Lung (tissue), 11 donors: ENCODE measurements at regions not wholly inside any gene's neighbourhood (a gene's known extent, or its start where the extent isn't known, plus 50 kb on each side); places are given as distances from the start of the nearest gene placed in this dataset.

Experiments
- ATAC-seq: fragments of 200-7000 bp; cut with Tn5 transposase; one replicate; pipeline ENCODE4 v1.9.1; 2020; ENCODE audit warnings: moderate number of reproducible peaks; ENCODE audit not compliant: insufficient read depth, low FRiP score
- DNase-seq, 3 donors: peaks; one replicate each; pipeline ENCODE4 v3.0.0-alpha.2; 2013 to 2017
- H3K27ac ChIP-seq, 2 donors: one replicate each; pipeline ENCODE4 v1.5.1; 2013; ENCODE audit warnings: mild to moderate bottlenecking in 2 of 2, moderate library complexity in 2 of 2, control low read depth in 1 of 2, inconsistent platforms in 1 of 2, low read depth in 1 of 2, low read length in 1 of 2
- H3K27me3 ChIP-seq, 3 donors: one replicate each; pipeline ENCODE4 v1.5.1; 2013; ENCODE audit warnings: low read length in 2 of 3; ENCODE audit not compliant: control insufficient read depth in 3 of 3, insufficient read depth in 3 of 3
- H3K36me3 ChIP-seq, 4 donors: one replicate each; pipeline ENCODE4 v1.5.1; 2013; ENCODE audit warnings: low read length in 4 of 4, mild to moderate bottlenecking in 1 of 4, moderate library complexity in 1 of 4; ENCODE audit not compliant: control insufficient read depth in 4 of 4, insufficient read depth in 4 of 4
- H3K4me1 ChIP-seq, 5 donors: one replicate each; pipeline ENCODE4 v1.5.1; 2013; ENCODE audit warnings: low read length in 5 of 5, mild to moderate bottlenecking in 2 of 5, moderate library complexity in 1 of 5; ENCODE audit not compliant: control insufficient read depth in 5 of 5, insufficient read depth in 5 of 5
- H3K4me3 ChIP-seq: one replicate; pipeline ENCODE4 v1.5.1; 2013; ENCODE audit warnings: mild to moderate bottlenecking, control low read depth, moderate library complexity
- H3K9ac ChIP-seq, 2 donors: one replicate each; pipeline ENCODE4 v1.5.1; 2013; ENCODE audit warnings: low read length in 2 of 2, control low read depth in 1 of 2; ENCODE audit not compliant: insufficient read depth in 1 of 2
- H3K9me3 ChIP-seq, 4 donors: one replicate each; pipeline ENCODE4 v1.5.1; 2013; ENCODE audit warnings: low read length in 3 of 4, mild to moderate bottlenecking in 1 of 4, moderate library complexity in 1 of 4; ENCODE audit not compliant: control insufficient read depth in 4 of 4, insufficient read depth in 3 of 4
- CTCF ChIP-seq: IDR thresholded peaks from 2 replicates; pipeline ENCODE4 v1.5.1; 2012; ENCODE audit warnings: mild to moderate bottlenecking; ENCODE audit errors: control extremely low read depth, extremely low read depth
- WGBS, 2 donors: extraction: QIAGEN DNeasy Blood & Tissue Kit; methylation state at CpG; one replicate each; pipeline ENCODE4 v1.1.7; 2013; 5-methylcytosine and 5-hydroxymethylcytosine counted together
- donor health status: control.
- donor health status: control.
- donor health status: Bipolar disorder and iron deficiency.
- donor health status: healthy.
- donor health status: DM: yes; HTN: yes; CAD: no.

GRCh38 chr4:128410037-128410436 is 122.4 kb upstream of the PGRMC2 start:
- Histone ChIP-seq H3K36me3 (no peaks in the 10 kb centered on the region), H3K27ac (no peak overlapping the region), H3K4me3 (no peak overlapping the region), H3K27me3 (no peaks in the 10 kb centered on the region), H3K4me1 (no peaks in the 10 kb centered on the region), H3K9me3 (peaks cover 0 to 6% (median 0%) of the 10 kb centered on the region in 4 donors), H3K9ac (no peak overlapping the region)
- WGBS, 2 donors = 94 to 98% methylated on average over 5 of the region's 5 CpGs
- DNase-seq (no peak), ATAC-seq (no peak)
- no peak for TF ChIP-seq CTCF

GRCh38 chr4:128403586-128403985 is 116.0 kb upstream of the PGRMC2 start:
- Histone ChIP-seq H3K4me3 (no peak overlapping the region), H3K9me3 (peaks cover 0 to 5% (median 0%) of the 10 kb centered on the region in 4 donors), H3K27ac (no peak overlapping the region), H3K27me3 (no peaks in the 10 kb centered on the region), H3K9ac (no peak overlapping the region), H3K36me3 (no peaks in the 10 kb centered on the region), H3K4me1 (no peaks in the 10 kb centered on the region)
- no peak for TF ChIP-seq CTCF
- 92 to 95% methylated on average over 2 of the region's 2 CpGs for WGBS, 2 donors
- ATAC-seq = no peak
- no peak for DNase-seq

- H3K4me3 ChIP-seq = no peak overlapping the region
- no peaks in the 10 kb centered on the region for H3K36me3 ChIP-seq
- no peak for DNase-seq
- WGBS, 2 donors = 89 to 96% methylated on average over 4 of the region's 4 CpGs
- H3K4me1 ChIP-seq = peaks cover 0 to 6% (median 0%) of the 10 kb centered on the region in 5 donors
- no peak overlapping the region for H3K27ac ChIP-seq
- TF ChIP-seq CTCF = no peak
- H3K9me3 ChIP-seq = no peaks in the 10 kb centered on the region
- no peaks in the 10 kb centered on the region for H3K27me3 ChIP-seq
- H3K9ac ChIP-seq = no peak overlapping the region
- no peak for ATAC-seq
Measured at GRCh38 chr4:128394778-128395177, 107.2 kb upstream of the PGRMC2 start.

GRCh38 chr4:128393101-128393704 is 105.6 kb upstream of the PGRMC2 start:
- DNase-seq = peak in 2 of 3 donors; percentile 15 to 27
- H3K36me3 ChIP-seq = no peaks in the 10 kb centered on the region
- TF ChIP-seq CTCF = no peak
- peaks cover 0 to 11% (median 0%) of the 10 kb centered on the region in 5 donors for H3K4me1 ChIP-seq
- H3K4me3 ChIP-seq = no peak overlapping the region
- ATAC-seq = no peak
- H3K27ac ChIP-seq = peak overlapping the region in 1 of 2 donors; percentile 68
- 54 to 64% methylated on average over 6 of the region's 6 CpGs for WGBS, 2 donors
- no peaks in the 10 kb centered on the region for H3K9me3 ChIP-seq
- no peak overlapping the region for H3K9ac ChIP-seq
- no peaks in the 10 kb centered on the region for H3K27me3 ChIP-seq
